ENCODE measurements at regions not wholly inside any gene's neighbourhood (a gene's known extent, or its start where the extent isn't known, plus 50 kb on each side); places are given as distances from the start of the nearest gene placed in this dataset.
A peak's percentile ranks its signal among the peaks of the same experiment; 100 is the strongest.

DNA sequence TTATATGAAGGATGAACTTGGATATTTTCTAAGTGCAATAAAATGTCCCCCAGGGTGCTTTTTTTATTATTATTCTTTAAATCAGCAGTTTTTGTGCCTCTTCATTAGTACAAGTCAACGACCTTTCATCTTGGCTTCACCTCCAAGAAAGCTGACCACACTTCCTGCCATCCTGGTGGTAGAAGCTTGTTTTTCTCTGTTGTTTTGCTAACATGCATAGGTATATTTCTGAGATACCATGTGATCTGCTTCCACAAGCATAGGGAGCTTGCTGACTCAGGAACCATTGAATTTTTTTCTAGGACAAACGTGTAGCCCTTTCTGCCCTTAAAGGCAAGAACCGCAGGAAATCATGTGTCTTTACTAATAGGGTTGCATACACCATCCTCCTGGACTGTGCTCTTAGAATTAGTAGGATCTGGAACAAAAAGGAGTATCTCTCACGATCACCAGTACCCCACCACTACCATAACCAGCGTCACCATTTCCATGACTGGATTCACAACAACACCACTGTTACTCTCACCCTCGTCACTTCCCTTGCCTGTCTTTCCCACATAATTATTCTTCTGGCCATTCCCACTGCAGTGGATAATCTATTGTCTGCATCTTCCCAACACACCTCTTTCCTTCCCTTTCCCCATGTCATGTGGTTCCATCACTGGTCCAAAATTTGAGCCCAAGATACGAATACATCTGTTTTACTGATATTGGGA lies 207.1 kb downstream of the MAFB start:
- H4K20me1 ChIP-seq (replicated peaks in 1 of 2; ENCODE audit: control insufficient read depth in 1 of 2, insufficient read depth in 2 of 2, low read length in 2 of 2): no peaks in the 10 kb centered on the region
- H4K91ac ChIP-seq (replicated peaks; ENCODE audit: insufficient read length, low read length): no peak overlapping the region
- H4K8ac ChIP-seq (ENCODE audit: extremely low read depth, insufficient read depth, low read length): no peak overlapping the region
- H2BK15ac ChIP-seq (ENCODE audit: low read length): no peak overlapping the region
- no peaks in the 10 kb centered on the region for H3K27me3 ChIP-seq (replicated peaks in 1 of 4; ENCODE audit: control insufficient read depth in 3 of 4, extremely low read depth in 1 of 4, insufficient read depth in 3 of 4, low read length in 3 of 4)
- WGBS, 2 experiments (ENCODE audit: extremely low coverage in 1 of 2, insufficient coverage in 1 of 2, insufficient read length in 1 of 2, insufficient replicate concordance in 2 of 2, low coverage in 1 of 2, low lambda C conversion rate in 2 of 2, missing lambda C conversion rate in 1 of 2): 91% methylated on average over 7 of the region's 7 CpGs; no CpG with 5 or more reads in 1 of the 2 experiments
- no peaks in the 10 kb centered on the region for H3K79me1 ChIP-seq (ENCODE audit: low read depth, low read length)
- CTCF ChIA-PET (ENCODE audit: partially characterized antibody): interaction anchor here (0.6 to 1.1 kb wide), 3 partner anchors 8 to 115 kb away, joined by 3 to 4 read pairs (median 3); no protein-coding TSS in a partner anchor
- H3K27ac ChIP-seq (ENCODE audit: low read depth, low read length): no peak overlapping the region
- no peak overlapping the region for H2BK5ac ChIP-seq (ENCODE audit: low read depth, low read length)
- no peak for DNase-seq (ENCODE audit: low read depth in 1 of 2, low spot score in 2 of 2)
- H3K14ac ChIP-seq (ENCODE audit: insufficient read length): no peak overlapping the region
- H3K9me3 ChIP-seq (ENCODE audit: insufficient read depth in 2 of 2, low read depth in 1 of 2, low read length in 1 of 2): no peaks in the 10 kb centered on the region
- H3K56ac ChIP-seq (replicated peaks; ENCODE audit: insufficient read length, low read depth, low read length): no peak overlapping the region
- H3K4ac ChIP-seq (replicated peaks; ENCODE audit: insufficient read length, low read depth, low read length): no peak overlapping the region
- H3K23ac ChIP-seq (ENCODE audit: insufficient read length): peak overlapping the region; percentile 47
- no peaks in the 10 kb centered on the region for H3K79me2 ChIP-seq (ENCODE audit: control insufficient read depth in 1 of 2, insufficient read depth in 2 of 2, low read length in 2 of 2)
- no peaks in the 10 kb centered on the region for H3K36me3 ChIP-seq (ENCODE audit: control insufficient read depth in 2 of 4, insufficient read depth in 4 of 4, low read length in 3 of 4)
- H3K18ac ChIP-seq (ENCODE audit: extremely low read depth, low read length): no peak overlapping the region
- no peak overlapping the region for H4K5ac ChIP-seq (ENCODE audit: insufficient read length, low read depth, low read length)
- no peaks in the 10 kb centered on the region for H3K4me1 ChIP-seq (replicated peaks in 1 of 4; ENCODE audit: control insufficient read depth in 3 of 4, insufficient read depth in 4 of 4, low read length in 3 of 4)
- no peak overlapping the region for H3K4me2 ChIP-seq (ENCODE audit: insufficient read depth in 1 of 2, low read depth in 2 of 2, low read length in 2 of 2)
- FAIRE-seq: no peak
- H2BK12ac ChIP-seq (ENCODE audit: low read depth, low read length): no peak overlapping the region
- no peak overlapping the region for H2BK120ac ChIP-seq (replicated peaks; ENCODE audit: low read depth, low read length)
- POLR2A ChIA-PET (ENCODE audit: partially characterized antibody): no interaction called here
- no peaks in the 10 kb centered on the region; the same call in 1 of the 2 replicates for H3K23me2 ChIP-seq (ENCODE audit: low read depth, low read length)
- H3K9ac ChIP-seq (replicated peaks in 1 of 4; ENCODE audit: extremely low read depth in 1 of 4, low read depth in 3 of 4, low read length in 3 of 4): no peak overlapping the region
- no peak overlapping the region for H2AK5ac ChIP-seq (ENCODE audit: low read depth, low read length)
- no peak overlapping the region for H2BK20ac ChIP-seq (ENCODE audit: low read length)
- no peak for TF ChIP-seq SUZ12 (IDR thresholded peaks at IDR 0.05; ENCODE audit: low read length)
- TF ChIP-seq POLR2A (IDR thresholded peaks at IDR 0.05; ENCODE audit: control extremely low read depth in 1 of 2, low read depth in 2 of 2, low read length in 2 of 2): no peak
- TF ChIP-seq KDM4A (IDR thresholded peaks at IDR 0.05; ENCODE audit: low read depth, low read length, severe bottlenecking): no peak
- TF ChIP-seq BCL11A (IDR thresholded peaks at IDR 0.05; ENCODE audit: low read depth in 2 of 2, low read length in 2 of 2): no peak
- TF ChIP-seq CHD1 (IDR thresholded peaks at IDR 0.05; ENCODE audit: low read depth, low read length): no peak
- TF ChIP-seq RXRA (IDR thresholded peaks at IDR 0.05; ENCODE audit: insufficient read depth, low read depth, low read length): no peak
- TF ChIP-seq RNF2 (IDR thresholded peaks at IDR 0.05; ENCODE audit: borderline replicate concordance, low read depth, low read length, missing control alignments, poor library complexity, severe bottlenecking): no peak
- TF ChIP-seq TCF12 (IDR thresholded peaks at IDR 0.05; ENCODE audit: low read depth, low read length): no peak
- TF ChIP-seq ZNF274 (IDR thresholded peaks at IDR 0.05; ENCODE audit: borderline replicate concordance, extremely low read depth, low read length): no peak
- no peak for TF ChIP-seq SP1 (IDR thresholded peaks at IDR 0.05; ENCODE audit: low read depth, low read length)
- 0 out of 2 replicates have a peak overlapping the region, but pooled peaks have one; percentile 21 for H2AFZ ChIP-seq (ENCODE audit: low read length)
- H3K4me3 ChIP-seq (ENCODE audit: extremely low read depth in 1 of 4, insufficient read depth in 2 of 4, low read depth in 3 of 4, low read length in 4 of 4): no peak overlapping the region
